AG04449 (cell line): ENCODE measurements at regions not wholly inside any gene's neighbourhood (a gene's known extent, or its start where the extent isn't known, plus 50 kb on each side); places are given as distances from the start of the nearest gene placed in this dataset.

Experiments used
- CTCF ChIA-PET: fragments of 350-600 bp; formaldehyde crosslinking; extraction: SDS; loops from one replicate; lab custom pipeline; 2021; ENCODE audit warnings: antibody characterized with exemption; lab: Yijun Ruan, JAX
- POLR2A ChIA-PET: fragments of 400-600, 350-600 bp; formaldehyde crosslinking; extraction: SDS; loops from one replicate; lab custom pipeline; 2020; ENCODE audit warnings: antibody characterized with exemption, inconsistent platforms; lab: Yijun Ruan, JAX
- DNase-seq: peaks from one replicate; pipeline ENCODE4 v3.0.0-alpha.2; 2010; ENCODE audit warnings: low read depth, low spot score
- H3K4me3 ChIP-seq: 2 replicates; pipeline ENCODE4 v1.5.1; 2011; ENCODE audit warnings: low read depth, mild to moderate bottlenecking, control low read depth, low read length
- TF ChIP-seq, protein P1 (sequence below): IDR thresholded peaks from one replicate; pipeline ENCODE4 v1.5.1; 2011; ENCODE audit warnings: mild to moderate bottlenecking, moderate library complexity, low read length, control low read depth, inconsistent platforms; ENCODE audit not compliant: insufficient read depth; ENCODE audit errors: missing control alignments

DNA sequence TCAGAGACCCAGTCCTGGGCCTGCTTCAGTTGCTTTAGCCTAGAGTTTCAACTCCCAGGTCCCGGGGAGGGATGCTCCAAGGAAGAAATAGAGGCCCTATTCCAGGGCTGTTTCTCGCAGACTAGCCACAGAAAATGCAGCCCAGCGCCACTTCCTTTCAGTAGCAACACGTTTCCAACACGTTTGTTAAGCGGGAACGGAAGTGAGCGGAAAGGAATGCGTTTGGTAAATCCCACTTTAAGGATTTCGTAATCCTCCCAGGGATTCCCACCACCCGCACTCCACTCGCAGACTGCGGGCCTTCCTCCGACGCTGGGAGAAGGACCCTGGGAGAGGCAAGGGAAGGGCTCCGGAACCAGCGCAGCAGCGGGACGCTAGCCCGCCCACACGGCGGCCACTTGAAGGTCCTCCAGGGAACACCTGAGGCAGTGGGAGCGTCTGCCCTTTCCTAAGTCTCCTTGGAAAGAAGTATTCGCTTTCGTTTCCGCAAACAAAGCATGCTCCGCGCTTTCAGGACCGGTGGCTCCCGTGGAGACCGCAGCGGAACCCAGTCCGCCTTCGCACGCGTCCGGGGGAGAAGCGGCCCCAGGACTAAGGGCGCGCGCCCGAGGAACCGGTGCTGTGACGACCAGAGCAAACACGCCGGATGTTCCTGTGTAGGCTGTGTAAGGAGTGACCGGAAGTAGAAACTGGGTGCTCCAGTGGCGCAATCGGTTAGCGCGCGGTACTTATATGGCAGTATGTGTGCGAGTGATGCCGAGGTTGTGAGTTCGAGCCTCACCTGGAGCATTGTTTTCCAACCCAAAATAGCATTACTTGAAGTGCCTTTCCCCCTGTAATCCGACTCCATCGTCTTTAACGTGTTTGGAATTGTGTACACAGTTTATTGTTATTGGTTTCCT is 227.6 kb upstream of the PRSS16 start:
- TF ChIP-seq, protein P1, sequence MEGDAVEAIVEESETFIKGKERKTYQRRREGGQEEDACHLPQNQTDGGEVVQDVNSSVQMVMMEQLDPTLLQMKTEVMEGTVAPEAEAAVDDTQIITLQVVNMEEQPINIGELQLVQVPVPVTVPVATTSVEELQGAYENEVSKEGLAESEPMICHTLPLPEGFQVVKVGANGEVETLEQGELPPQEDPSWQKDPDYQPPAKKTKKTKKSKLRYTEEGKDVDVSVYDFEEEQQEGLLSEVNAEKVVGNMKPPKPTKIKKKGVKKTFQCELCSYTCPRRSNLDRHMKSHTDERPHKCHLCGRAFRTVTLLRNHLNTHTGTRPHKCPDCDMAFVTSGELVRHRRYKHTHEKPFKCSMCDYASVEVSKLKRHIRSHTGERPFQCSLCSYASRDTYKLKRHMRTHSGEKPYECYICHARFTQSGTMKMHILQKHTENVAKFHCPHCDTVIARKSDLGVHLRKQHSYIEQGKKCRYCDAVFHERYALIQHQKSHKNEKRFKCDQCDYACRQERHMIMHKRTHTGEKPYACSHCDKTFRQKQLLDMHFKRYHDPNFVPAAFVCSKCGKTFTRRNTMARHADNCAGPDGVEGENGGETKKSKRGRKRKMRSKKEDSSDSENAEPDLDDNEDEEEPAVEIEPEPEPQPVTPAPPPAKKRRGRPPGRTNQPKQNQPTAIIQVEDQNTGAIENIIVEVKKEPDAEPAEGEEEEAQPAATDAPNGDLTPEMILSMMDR = no peak
- ChIA-PET CTCF (no interaction called here), POLR2A (no interaction called here)
- peak overlapping the region; percentile 80 for H3K4me3 ChIP-seq
- DNase-seq = peak; percentile 59

DNA sequence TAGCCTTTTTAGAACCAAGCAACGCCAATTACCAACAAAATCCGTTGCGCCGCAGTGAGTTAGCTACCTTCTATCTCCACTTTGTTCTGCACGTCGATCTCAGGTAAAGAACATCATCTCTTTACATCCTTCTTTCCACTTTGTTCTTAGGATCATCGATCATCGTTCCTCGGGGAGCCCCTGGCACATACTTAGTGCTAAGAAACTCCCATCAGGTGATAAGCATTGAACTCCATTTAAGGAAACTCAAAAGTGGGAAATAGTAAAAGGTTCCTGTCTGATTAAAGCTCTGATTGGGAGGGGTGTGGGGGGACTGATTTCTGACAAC is 227.0 kb upstream of the PRSS16 start:
- H3K4me3 ChIP-seq = peak overlapping the region; percentile 80
- TF ChIP-seq, protein P1 = no peak
- DNase-seq = no peak
- POLR2A ChIA-PET = no interaction called here
- CTCF ChIA-PET = no interaction called here

GRCh38 chr6:27023664-27024063 is 223.8 kb upstream of the PRSS16 start:
- no peak overlapping the region for H3K4me3 ChIP-seq
- TF ChIP-seq, protein P1 = no peak
- CTCF ChIA-PET = no interaction called here
- DNase-seq = no peak
- POLR2A ChIA-PET = no interaction called here

GRCh38 chr6:27025351-27025750 is 222.2 kb upstream of the PRSS16 start:
- no peak overlapping the region for H3K4me3 ChIP-seq
- CTCF ChIA-PET = no interaction called here
- POLR2A ChIA-PET = no interaction called here
- TF ChIP-seq, protein P1 = no peak
- DNase-seq = no peak

- no peak for DNase-seq
- CTCF ChIA-PET = no interaction called here
- POLR2A ChIA-PET = no interaction called here
- H3K4me3 ChIP-seq = no peak overlapping the region
- TF ChIP-seq, protein P1 = no peak
Measured at GRCh38 chr6:27026361-27026760, 221.1 kb upstream of the PRSS16 start.

DNA sequence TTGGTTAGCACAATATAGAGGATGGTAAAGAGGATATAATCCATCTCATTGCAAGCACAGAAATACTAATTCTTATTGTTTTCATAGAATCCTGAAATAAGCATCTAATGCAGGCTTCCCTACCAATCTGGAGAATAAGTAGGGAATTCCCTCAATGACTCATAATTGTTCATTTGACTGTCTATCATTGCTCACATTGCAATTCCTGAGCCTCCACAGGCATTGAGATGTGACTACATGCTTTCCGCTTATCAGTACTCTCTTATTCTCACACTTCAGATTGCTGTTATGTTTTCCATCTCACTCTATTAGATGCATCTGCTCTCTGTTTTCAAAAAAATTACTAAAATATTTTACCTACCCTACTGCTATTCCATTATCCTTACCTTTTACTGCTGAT is 216.2 kb upstream of the PRSS16 start:
- CTCF ChIA-PET = no interaction called here
- TF ChIP-seq, protein P1 = no peak
- no peak overlapping the region for H3K4me3 ChIP-seq
- POLR2A ChIA-PET = no interaction called here
- DNase-seq = no peak
